MM.1S (cell line): ENCODE measurements at regions not wholly inside any gene's neighbourhood (a gene's known extent, or its start where the extent isn't known, plus 50 kb on each side); places are given as distances from the start of the nearest gene placed in this dataset.

Source experiments
- DNase-seq: peaks from one replicate; pipeline ENCODE4 v3.0.0-alpha.2; 2015
- H2AFZ ChIP-seq: fragments of 300-600 bp; sonication (generic); 2 replicates; pipeline ENCODE4 v1.6.0; 2016; ENCODE audit warnings: antibody characterized with exemption, low read length
- H3F3A ChIP-seq: fragments of 300-600 bp; sonication (generic); 2 replicates; pipeline ENCODE4 v1.6.1; 2016; ENCODE audit warnings: mild to moderate bottlenecking, antibody characterized with exemption, low read length, moderate library complexity, mixed read lengths; ENCODE audit not compliant: insufficient read depth
- H3K27ac ChIP-seq: fragments of 300-600 bp; sonication (generic); 2 replicates; pipeline ENCODE4 v1.5.1; 2016; ENCODE audit warnings: mild to moderate bottlenecking, low read length
- H3K27me3 ChIP-seq: fragments of 300-600 bp; sonication (generic); replicated peaks from 2 replicates; pipeline ENCODE4 v1.6.0; 2016; ENCODE audit warnings: low read length; ENCODE audit not compliant: insufficient read depth
- H3K36me3 ChIP-seq: fragments of 300-600 bp; sonication (generic); replicated peaks from 2 replicates; pipeline ENCODE4 v1.6.1; 2016; ENCODE audit warnings: mild to moderate bottlenecking, low read length, mixed read lengths; ENCODE audit not compliant: insufficient read depth
- H3K4me1 ChIP-seq: fragments of 300-600 bp; sonication (generic); 2 replicates; pipeline ENCODE4 v1.6.1; 2016; ENCODE audit warnings: low read length, mixed read lengths
- H3K4me2 ChIP-seq: fragments of 300-600 bp; sonication (generic); 2 replicates; pipeline ENCODE4 v1.6.0; 2016; ENCODE audit warnings: low read depth, low read length
- H3K4me3 ChIP-seq: fragments of 300-600 bp; sonication (generic); 2 replicates; pipeline ENCODE4 v1.5.1; 2016; ENCODE audit warnings: low read length, mixed read lengths
- H3K79me2 ChIP-seq: fragments of 300-600 bp; sonication (generic); 2 replicates; pipeline ENCODE4 v1.6.1; 2016; ENCODE audit warnings: mixed run types, low read length, mixed read lengths
- H3K9ac ChIP-seq: fragments of 300-600 bp; sonication (generic); 2 replicates; pipeline ENCODE4 v1.6.1; 2016; ENCODE audit warnings: low read length, mixed read lengths
- H3K9me2 ChIP-seq: fragments of 300-600 bp; sonication (generic); replicated peaks from 2 replicates; pipeline ENCODE4 v1.6.1; 2016; ENCODE audit warnings: mild to moderate bottlenecking, low read length, mixed read lengths; ENCODE audit not compliant: insufficient read depth
- H3K9me3 ChIP-seq: fragments of 300-600 bp; sonication (generic); replicated peaks from 2 replicates; pipeline ENCODE4 v1.6.1; 2016; ENCODE audit warnings: mild to moderate bottlenecking, low read length, mixed read lengths; ENCODE audit not compliant: insufficient read depth
- H4K20me1 ChIP-seq: fragments of 300-600 bp; sonication (generic); 2 replicates; pipeline ENCODE4 v1.6.1; 2016; ENCODE audit warnings: mild to moderate bottlenecking, low read length, moderate library complexity, mixed read lengths; ENCODE audit not compliant: insufficient read depth
- EZH2 ChIP-seq: fragments of 300-600 bp; sonication (generic); optimal IDR thresholded peaks from 2 replicates; pipeline ENCODE3; 2017; ENCODE audit warnings: low read depth, mild to moderate bottlenecking, antibody characterized with exemption, low read length, mixed read lengths
- EZH2phosphoT487 ChIP-seq: fragments of 300-600 bp; sonication (generic); IDR thresholded peaks from 2 replicates; pipeline ENCODE4 v1.6.1; 2018; ENCODE audit warnings: antibody characterized with exemption, low read length
- TF ChIP-seq, protein P1 (sequence below): fragments of 300-600 bp; sonication (generic); IDR thresholded peaks from 2 replicates; pipeline ENCODE4 v1.5.1; 2016; ENCODE audit warnings: antibody characterized with exemption, low read length, mixed read lengths

DNA sequence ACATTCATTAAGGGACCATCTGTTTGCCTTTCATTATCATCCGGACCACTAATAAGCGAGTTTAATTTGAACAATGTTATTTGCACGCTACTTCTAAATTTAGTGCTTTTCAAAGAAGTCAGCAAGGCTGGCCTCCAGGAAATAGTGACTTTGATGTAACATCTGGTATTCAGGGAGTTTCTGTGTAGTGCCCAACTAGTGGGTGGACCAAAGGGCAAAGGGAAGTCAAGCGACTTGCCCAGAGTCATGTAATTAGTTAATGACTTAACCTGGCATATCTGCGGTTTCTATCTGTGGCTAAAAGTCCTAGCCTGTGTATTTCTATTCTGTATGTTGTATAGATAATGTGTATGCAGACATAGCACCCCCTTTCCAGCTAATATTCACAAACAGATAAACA, 56.3 kb upstream of the LCORL start:
- Histone ChIP-seq H3K4me2 (no peak overlapping the region), H3K9ac (no peak overlapping the region), H3K36me3 (no peaks in the 10 kb centered on the region), H3K27me3 (no peaks in the 10 kb centered on the region), H3K79me2 (no peaks in the 10 kb centered on the region), H3K4me1 (peaks cover 8% of the 10 kb centered on the region; the same call in 1 of the 2 replicates), H4K20me1 (no peaks in the 10 kb centered on the region), H3K27ac (no peak overlapping the region), H3K9me3 (no peaks in the 10 kb centered on the region), H3F3A (no peaks in the 10 kb centered on the region), H3K4me3 (no peak overlapping the region), H3K9me2 (no peaks in the 10 kb centered on the region), H2AFZ (no peak overlapping the region)
- peak; percentile 56 for DNase-seq
- TF ChIP-seq EZH2 = no peak
- TF ChIP-seq, protein P1, sequence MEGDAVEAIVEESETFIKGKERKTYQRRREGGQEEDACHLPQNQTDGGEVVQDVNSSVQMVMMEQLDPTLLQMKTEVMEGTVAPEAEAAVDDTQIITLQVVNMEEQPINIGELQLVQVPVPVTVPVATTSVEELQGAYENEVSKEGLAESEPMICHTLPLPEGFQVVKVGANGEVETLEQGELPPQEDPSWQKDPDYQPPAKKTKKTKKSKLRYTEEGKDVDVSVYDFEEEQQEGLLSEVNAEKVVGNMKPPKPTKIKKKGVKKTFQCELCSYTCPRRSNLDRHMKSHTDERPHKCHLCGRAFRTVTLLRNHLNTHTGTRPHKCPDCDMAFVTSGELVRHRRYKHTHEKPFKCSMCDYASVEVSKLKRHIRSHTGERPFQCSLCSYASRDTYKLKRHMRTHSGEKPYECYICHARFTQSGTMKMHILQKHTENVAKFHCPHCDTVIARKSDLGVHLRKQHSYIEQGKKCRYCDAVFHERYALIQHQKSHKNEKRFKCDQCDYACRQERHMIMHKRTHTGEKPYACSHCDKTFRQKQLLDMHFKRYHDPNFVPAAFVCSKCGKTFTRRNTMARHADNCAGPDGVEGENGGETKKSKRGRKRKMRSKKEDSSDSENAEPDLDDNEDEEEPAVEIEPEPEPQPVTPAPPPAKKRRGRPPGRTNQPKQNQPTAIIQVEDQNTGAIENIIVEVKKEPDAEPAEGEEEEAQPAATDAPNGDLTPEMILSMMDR = no peak

DNA sequence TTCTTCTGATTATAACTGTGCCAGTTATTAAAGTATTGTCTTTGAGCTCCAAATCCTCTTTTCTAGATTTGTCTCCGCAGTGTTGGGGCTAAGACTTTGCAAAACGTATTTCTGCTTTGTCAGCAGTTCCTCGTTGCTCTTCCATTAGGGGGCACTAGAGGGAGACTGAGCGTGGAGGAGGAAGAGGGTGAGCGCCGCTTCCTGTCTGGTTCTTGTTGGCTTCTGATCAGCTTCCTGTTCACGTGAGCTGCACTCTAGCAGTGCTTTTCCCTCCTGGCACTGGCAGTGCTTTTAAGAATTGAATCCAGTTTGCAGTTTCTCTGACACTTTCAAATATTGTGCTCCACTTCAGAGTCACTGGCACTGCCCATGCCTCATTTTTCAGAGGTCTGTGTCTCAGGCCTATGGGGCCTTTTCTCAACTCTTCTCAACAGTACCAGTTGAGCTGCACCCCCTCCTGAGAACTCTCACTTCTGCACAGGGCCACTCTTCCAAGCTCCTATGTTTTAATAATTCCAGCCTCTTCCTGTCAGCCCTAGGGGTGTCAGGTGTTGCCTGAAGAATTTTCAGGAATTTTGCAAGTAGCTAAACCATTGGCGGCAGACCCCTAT, 54.4 kb upstream of the LCORL start:
- DNase-seq = peak; percentile 50
- Histone ChIP-seq H3K9me3 (no peaks in the 10 kb centered on the region), H3F3A (no peaks in the 10 kb centered on the region), H3K9ac (no peak overlapping the region), H3K79me2 (no peaks in the 10 kb centered on the region), H4K20me1 (no peaks in the 10 kb centered on the region), H3K4me1 (peaks cover 8% of the 10 kb centered on the region; the same call in 1 of the 2 replicates), H3K27ac (no peak overlapping the region), H3K9me2 (no peaks in the 10 kb centered on the region), H2AFZ (no peak overlapping the region), H3K4me2 (no peak overlapping the region), H3K36me3 (no peaks in the 10 kb centered on the region), H3K4me3 (no peak overlapping the region), H3K27me3 (no peaks in the 10 kb centered on the region)
- TF ChIP-seq, protein P1 = peak; percentile 47
- TF ChIP-seq EZH2 = no peak

DNA sequence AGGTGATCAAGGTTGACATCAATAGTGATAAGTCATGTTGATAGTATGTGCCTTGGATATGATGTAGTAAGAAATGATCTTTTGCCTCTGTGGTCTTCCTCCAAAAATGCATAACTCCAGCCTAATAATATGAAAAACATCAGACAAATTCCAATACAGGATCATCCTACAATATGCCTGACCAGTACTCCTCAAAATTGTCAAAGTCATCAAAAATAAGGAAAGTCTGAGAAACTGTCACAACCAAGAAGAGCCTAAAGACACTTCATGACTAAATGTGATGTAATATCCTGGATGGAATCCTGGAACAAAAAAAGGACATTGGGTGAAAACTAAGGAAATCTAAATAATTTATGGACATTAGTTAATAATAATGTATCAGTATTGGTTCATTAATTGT, 50.3 kb upstream of the LCORL start:
- H3K4me2 ChIP-seq = no peak overlapping the region
- no peak for DNase-seq
- H3K9me3 ChIP-seq = no peaks in the 10 kb centered on the region
- no peaks in the 10 kb centered on the region for H3K79me2 ChIP-seq
- H3K4me1 ChIP-seq = peaks cover 5% of the 10 kb centered on the region; the same call in 1 of the 2 replicates
- H2AFZ ChIP-seq = no peak overlapping the region
- no peak overlapping the region for H3K27ac ChIP-seq
- TF ChIP-seq EZH2 (no peak), EZH2phosphoT487 (no peak)
- TF ChIP-seq, protein P1 = no peak
- no peak overlapping the region for H3K4me3 ChIP-seq
- no peaks in the 10 kb centered on the region for H3K36me3 ChIP-seq
- no peak overlapping the region for H3K9ac ChIP-seq
- no peaks in the 10 kb centered on the region for H3K27me3 ChIP-seq
- H4K20me1 ChIP-seq = no peaks in the 10 kb centered on the region
- H3F3A ChIP-seq = no peaks in the 10 kb centered on the region
- H3K9me2 ChIP-seq = no peaks in the 10 kb centered on the region
